CD4-positive, alpha-beta T cell (primary cell): ENCODE measurements at regions not wholly inside any gene's neighbourhood (a gene's known extent, or its start where the extent isn't known, plus 50 kb on each side); places are given as distances from the start of the nearest gene placed in this dataset.
A peak's percentile ranks its signal among the peaks of the same experiment; 100 is the strongest.

Experiments used
- ATAC-seq: fragments of 200-7000 bp; cut with Tn5 transposase; one replicate; pipeline ENCODE4 v1.10.0; 2022; ENCODE audit warnings: mild to moderate bottlenecking; ENCODE audit not compliant: poor library complexity
- CTCF ChIA-PET: fragments of 350-600 bp; sonication (Branson Sonifier 250); formaldehyde crosslinking; loops from one replicate; lab custom pipeline; 2021; ENCODE audit warnings: antibody characterized with exemption, inconsistent platforms; lab: Charles Lee
- POLR2A ChIA-PET: fragments of 350-600 bp; sonication (Branson Sonifier 250); formaldehyde crosslinking; loops from one replicate; lab custom pipeline; 2021; ENCODE audit warnings: antibody characterized with exemption, inconsistent platforms; lab: Charles Lee
- DNase-seq, 14 experiments: peaks; one replicate each; pipeline ENCODE4 v3.0.0-alpha.2; 2013 to 2020; ENCODE audit warnings: mixed read lengths in 2 of 14
- H3K27ac ChIP-seq, 2 donors: one replicate each; pipeline versions ENCODE4 v1.5.1 to v1.7.0; 2013; ENCODE audit warnings: low read length in 2 of 2, low read depth in 1 of 2, mild to moderate bottlenecking in 1 of 2
- H3K27me3 ChIP-seq, 2 experiments: 1 replicate in 1 of 2; 2 replicates in 1 of 2; pipeline versions ENCODE4 v1.6.1 to v1.7.0; 2013; ENCODE audit warnings: low read length in 2 of 2, control low read depth in 1 of 2, mild to moderate bottlenecking in 1 of 2, moderate library complexity in 1 of 2; ENCODE audit not compliant: insufficient read depth in 2 of 2, control insufficient read depth in 1 of 2
- H3K36me3 ChIP-seq: one replicate; pipeline ENCODE4 v1.6.1; 2013; ENCODE audit warnings: low read length, control low read depth; ENCODE audit not compliant: insufficient read depth
- H3K4me1 ChIP-seq: one replicate; pipeline ENCODE4 v1.6.1; 2013; ENCODE audit warnings: low read length, control low read depth; ENCODE audit not compliant: insufficient read depth
- H3K4me3 ChIP-seq: one replicate; pipeline ENCODE4 v1.5.1; 2013; ENCODE audit warnings: mild to moderate bottlenecking, low read length, moderate library complexity
- H3K9me3 ChIP-seq, 2 experiments: 1 replicate in 1 of 2; 2 replicates in 1 of 2; pipeline versions ENCODE4 v1.6.1 to v1.7.0; 2013; ENCODE audit warnings: low read length in 2 of 2, mild to moderate bottlenecking in 2 of 2, control low read depth in 1 of 2, moderate library complexity in 1 of 2; ENCODE audit not compliant: control insufficient read depth in 1 of 2, insufficient read depth in 1 of 2
- H3K27ac Mint-ChIP-seq: one replicate; pipeline ENCODE4 v1.8.0; 2020; ENCODE audit warnings: mixed read lengths
- H3K27me3 Mint-ChIP-seq: one replicate; pipeline ENCODE4 v1.8.0; 2021; ENCODE audit warnings: mixed read lengths
- H3K36me3 Mint-ChIP-seq: one replicate; pipeline ENCODE4 v1.8.0; 2021; ENCODE audit warnings: low read depth, mixed read lengths
- H3K4me1 Mint-ChIP-seq: one replicate; pipeline ENCODE4 v1.8.0; 2021; ENCODE audit warnings: low read depth, mixed read lengths
- H3K4me3 Mint-ChIP-seq: one replicate; pipeline ENCODE4 v1.8.0; 2020; ENCODE audit warnings: mild to moderate bottlenecking, mixed read lengths
- H3K9me3 Mint-ChIP-seq: one replicate; pipeline ENCODE4 v1.8.0; 2020; ENCODE audit warnings: mixed read lengths
- intact Hi-C, 2 experiments: fragments of 100-400 bp; cut with DNase I in 1 of 2; cut with micrococcal nuclease in 1 of 2; formaldehyde crosslinking; loops; one replicate each; pipeline versions ENCODE4 v1.15.1 to v1.9.0; 2023 to 2025; cut with DNase I, micrococcal nuclease
- TF ChIP-seq, protein P1 (sequence below): fragments of 200-600 bp; IDR thresholded peaks from one replicate; pipeline ENCODE4 v1.8.0; 2022; ENCODE audit warnings: antibody characterized with exemption, mild to moderate bottlenecking

DNA sequence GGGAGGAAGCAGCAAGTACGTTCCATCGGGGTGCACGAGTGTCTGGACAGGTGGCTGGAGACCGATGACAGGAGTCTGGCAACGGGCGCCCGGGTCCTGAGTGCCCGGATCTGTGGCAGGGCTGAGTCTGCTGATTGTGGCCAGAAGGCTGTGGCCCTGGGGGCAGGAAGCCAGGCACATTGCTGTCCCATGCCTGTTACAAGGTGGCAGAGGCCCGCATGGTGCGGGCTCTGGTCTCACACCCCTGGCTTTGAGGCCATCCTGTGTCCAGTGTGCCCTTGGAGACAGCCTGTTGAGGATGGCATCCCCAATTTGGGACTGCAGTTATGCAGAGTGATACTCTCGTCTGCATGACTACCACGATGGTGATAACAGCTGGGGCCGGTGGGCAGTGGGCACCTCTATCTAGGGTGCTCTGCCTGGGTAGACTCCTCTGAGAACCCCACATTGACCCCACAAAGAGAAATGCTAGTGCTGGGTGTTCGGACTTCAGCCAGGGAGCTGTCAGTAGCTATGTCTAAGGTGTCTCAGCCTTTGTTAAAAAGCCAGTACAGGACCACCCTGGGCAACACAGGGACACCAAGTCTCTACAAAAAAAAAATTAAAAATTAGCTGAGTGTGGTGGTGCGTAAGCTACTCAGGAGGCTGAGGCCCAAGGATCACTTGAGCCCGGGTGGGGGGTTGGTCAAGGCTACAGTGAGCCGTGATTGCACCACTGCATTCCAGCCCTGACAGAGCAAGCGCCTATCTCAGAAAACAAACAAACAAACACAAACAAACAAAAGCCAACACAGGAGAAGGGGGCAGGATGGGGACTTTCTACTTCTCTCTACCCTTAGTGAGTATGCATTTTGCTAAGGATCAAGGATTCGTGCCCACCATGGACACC, 88.3 kb downstream of the RHOB start:
- Mint-ChIP-seq H3K27me3 (no peaks in the 10 kb centered on the region), H3K4me3 (no peak overlapping the region), H3K27ac (no peak overlapping the region), H3K36me3 (no peaks in the 10 kb centered on the region), H3K9me3 (no peaks in the 10 kb centered on the region), H3K4me1 (no peaks in the 10 kb centered on the region)
- ChIA-PET POLR2A (no interaction called here), CTCF (no interaction called here)
- H3K4me3 ChIP-seq: no peak overlapping the region
- DNase-seq: peak in 1 of 14 experiments; percentile 19
- peaks cover 0 to 5% of the 10 kb centered on the region in 2 experiments for H3K9me3 ChIP-seq
- no peaks in the 10 kb centered on the region for H3K36me3 ChIP-seq
- ATAC-seq: no peak
- TF ChIP-seq, protein P1, sequence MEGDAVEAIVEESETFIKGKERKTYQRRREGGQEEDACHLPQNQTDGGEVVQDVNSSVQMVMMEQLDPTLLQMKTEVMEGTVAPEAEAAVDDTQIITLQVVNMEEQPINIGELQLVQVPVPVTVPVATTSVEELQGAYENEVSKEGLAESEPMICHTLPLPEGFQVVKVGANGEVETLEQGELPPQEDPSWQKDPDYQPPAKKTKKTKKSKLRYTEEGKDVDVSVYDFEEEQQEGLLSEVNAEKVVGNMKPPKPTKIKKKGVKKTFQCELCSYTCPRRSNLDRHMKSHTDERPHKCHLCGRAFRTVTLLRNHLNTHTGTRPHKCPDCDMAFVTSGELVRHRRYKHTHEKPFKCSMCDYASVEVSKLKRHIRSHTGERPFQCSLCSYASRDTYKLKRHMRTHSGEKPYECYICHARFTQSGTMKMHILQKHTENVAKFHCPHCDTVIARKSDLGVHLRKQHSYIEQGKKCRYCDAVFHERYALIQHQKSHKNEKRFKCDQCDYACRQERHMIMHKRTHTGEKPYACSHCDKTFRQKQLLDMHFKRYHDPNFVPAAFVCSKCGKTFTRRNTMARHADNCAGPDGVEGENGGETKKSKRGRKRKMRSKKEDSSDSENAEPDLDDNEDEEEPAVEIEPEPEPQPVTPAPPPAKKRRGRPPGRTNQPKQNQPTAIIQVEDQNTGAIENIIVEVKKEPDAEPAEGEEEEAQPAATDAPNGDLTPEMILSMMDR: no peak
- H3K4me1 ChIP-seq: no peaks in the 10 kb centered on the region
- intact Hi-C loops: no loop called here
- no peaks in the 10 kb centered on the region for H3K27me3 ChIP-seq
- H3K27ac ChIP-seq: no peak overlapping the region

DNA sequence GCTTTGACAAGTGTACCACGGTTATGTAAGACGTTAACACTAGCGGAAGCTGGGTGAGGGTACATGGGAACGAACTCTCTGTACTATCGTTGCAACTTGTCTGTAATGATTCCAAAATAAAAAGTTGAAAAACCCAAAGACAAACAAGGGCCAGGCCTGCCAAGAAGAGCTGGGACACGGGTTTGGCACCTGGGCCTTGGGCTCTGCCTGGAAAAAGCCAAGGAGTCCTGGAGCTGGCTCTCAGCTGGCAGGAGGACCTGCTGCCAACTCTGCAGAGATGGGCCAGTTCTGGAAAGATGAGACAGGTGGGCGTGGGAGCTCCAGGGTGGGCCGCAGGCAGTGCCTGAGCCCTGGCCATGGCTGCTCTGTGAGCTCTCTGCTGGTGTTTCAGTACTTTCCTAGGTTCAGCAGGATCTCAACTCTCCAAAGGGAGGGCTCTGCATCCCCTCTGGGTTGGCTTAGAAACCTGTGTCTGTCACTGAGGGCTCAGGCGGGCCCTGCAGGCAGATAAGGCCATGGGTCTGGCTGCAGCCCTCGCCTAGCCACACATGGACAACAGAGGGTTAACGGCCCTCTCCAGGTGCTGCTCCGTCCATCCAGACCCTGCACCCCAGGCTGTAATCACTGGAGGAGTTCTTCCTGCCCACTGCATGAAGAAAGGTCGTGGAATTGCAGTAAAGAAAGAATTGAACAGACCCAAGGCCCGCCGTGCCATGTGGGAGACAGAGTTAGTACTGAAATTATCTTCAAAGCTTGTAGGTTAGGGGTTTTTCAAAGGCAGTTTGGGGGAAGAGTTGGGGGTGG, 89.9 kb downstream of the RHOB start:
- H3K4me3 ChIP-seq: no peak overlapping the region
- H3K36me3 ChIP-seq: no peaks in the 10 kb centered on the region
- no peaks in the 10 kb centered on the region for H3K27me3 Mint-ChIP-seq
- no peaks in the 10 kb centered on the region for H3K36me3 Mint-ChIP-seq
- no peak overlapping the region for H3K27ac Mint-ChIP-seq
- peak in 1 of 14 experiments; percentile 4 for DNase-seq
- no peaks in the 10 kb centered on the region for H3K4me1 ChIP-seq
- H3K9me3 Mint-ChIP-seq: no peaks in the 10 kb centered on the region
- no peaks in the 10 kb centered on the region for H3K4me1 Mint-ChIP-seq
- CTCF ChIA-PET: no interaction called here
- intact Hi-C loops: no loop called here
- no peak overlapping the region for H3K27ac ChIP-seq
- TF ChIP-seq, protein P1: no peak
- H3K4me3 Mint-ChIP-seq: no peak overlapping the region
- H3K27me3 ChIP-seq: no peaks in the 10 kb centered on the region
- ATAC-seq: no peak
- POLR2A ChIA-PET: no interaction called here
- H3K9me3 ChIP-seq: peaks cover 0 to 8% of the 10 kb centered on the region in 2 experiments

DNA sequence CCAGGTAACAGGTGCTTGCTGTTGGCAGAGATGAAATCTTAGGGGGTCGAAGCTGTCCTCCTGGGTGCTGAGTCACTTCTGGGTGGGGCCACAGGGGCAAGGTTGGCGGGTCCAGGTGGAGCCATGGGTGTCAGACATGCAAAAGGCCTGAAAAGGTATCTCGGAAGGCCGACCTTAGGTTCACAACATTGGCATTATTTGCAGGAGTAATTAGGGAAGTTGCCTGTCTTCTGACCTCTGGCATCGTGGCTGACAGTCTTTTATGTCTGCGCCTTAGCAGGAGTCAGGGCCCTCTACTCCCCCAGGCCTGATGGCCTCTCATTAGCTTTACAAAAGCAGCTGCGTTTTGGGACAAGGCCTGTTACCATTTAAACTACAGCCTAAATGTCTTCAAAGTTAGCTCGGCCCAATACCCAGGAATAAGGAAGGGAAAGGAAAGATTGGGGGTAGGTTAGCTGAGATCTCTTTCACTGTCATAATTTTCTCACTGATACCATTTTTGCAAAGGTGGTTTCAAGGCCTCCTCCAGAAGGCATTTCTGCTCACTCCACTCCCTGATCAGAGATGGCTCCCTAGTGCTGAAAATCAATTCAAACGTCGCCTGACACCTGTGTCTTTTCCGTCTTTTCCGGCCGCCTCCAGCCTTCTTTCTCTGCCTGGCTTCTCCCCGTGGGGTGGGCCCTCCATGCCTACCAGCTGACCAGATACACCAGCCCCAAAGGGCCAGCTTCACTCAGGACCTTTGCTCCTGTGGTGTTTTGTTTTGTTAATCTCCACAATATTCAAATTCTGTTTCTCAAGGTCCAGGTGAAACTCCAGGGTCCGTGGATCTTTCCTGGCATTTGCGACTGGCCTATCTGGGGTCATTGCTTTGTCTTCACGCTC, 90.8 kb downstream of the RHOB start:
- ATAC-seq (no peak), DNase-seq (peak in 1 of 14 experiments; percentile 22)
- Mint-ChIP-seq H3K4me3 (no peak overlapping the region), H3K4me1 (no peaks in the 10 kb centered on the region), H3K27me3 (peaks cover 4% of the 10 kb centered on the region), H3K36me3 (no peaks in the 10 kb centered on the region), H3K27ac (no peak overlapping the region), H3K9me3 (no peaks in the 10 kb centered on the region)
- ChIA-PET POLR2A (no interaction called here), CTCF (no interaction called here)
- H3K36me3 ChIP-seq: no peaks in the 10 kb centered on the region
- no peaks in the 10 kb centered on the region for H3K27me3 ChIP-seq
- H3K4me1 ChIP-seq: no peaks in the 10 kb centered on the region
- intact Hi-C loops: no loop called here
- no peak overlapping the region for H3K4me3 ChIP-seq
- TF ChIP-seq, protein P1: no peak
- H3K9me3 ChIP-seq: peaks cover 0 to 8% of the 10 kb centered on the region in 2 experiments
- H3K27ac ChIP-seq: no peak overlapping the region
